Esophagus mucosa (tissue), 1 donor: ENCODE measurements at regions not wholly inside any gene's neighbourhood (a gene's known extent, or its start where the extent isn't known, plus 50 kb on each side); places are given as distances from the start of the nearest gene placed in this dataset.
"Not testable (repeated sequence)": the region's sequence is repeated elsewhere in the genome, so short reads cannot be mapped to it uniquely, and the experiment has no call there.

Experiments used
- ATAC-seq: fragments of 200-7000 bp; cut with Tn5 transposase; one replicate; pipeline ENCODE4 v1.9.1; 2020
- donor health status: DM: yes; HTN: yes; CAD: no.

GRCh38 chr6:20263059-20263458 is 50.8 kb upstream of the MBOAT1 start:
- no peak for ATAC-seq

- ATAC-seq, result peak; percentile 69
Observed at GRCh38 chr6:20265842-20266241, 53.6 kb upstream of the MBOAT1 start.

GRCh38 chr6:20266851-20267608 is 54.8 kb upstream of the MBOAT1 start:
- ATAC-seq, result peak; percentile 96

GRCh38 chr6:20269181-20269580 is 56.9 kb upstream of the MBOAT1 start:
- no peak for ATAC-seq

GRCh38 chr6:20271818-20272217 is 59.5 kb upstream of the MBOAT1 start:
- ATAC-seq, result no peak

GRCh38 chr6:20274137-20274536 is 61.9 kb upstream of the MBOAT1 start:
- ATAC-seq, result no peak

- not testable (repeated sequence) for ATAC-seq
Observed at GRCh38 chr6:20275837-20276236, 63.6 kb upstream of the MBOAT1 start.

- not testable (repeated sequence) for ATAC-seq
Observed at GRCh38 chr6:20277724-20278123, 65.5 kb upstream of the MBOAT1 start.

GRCh38 chr6:20279051-20279450 is 66.8 kb upstream of the MBOAT1 start:
- ATAC-seq, result no peak

- peak; percentile 69 for ATAC-seq
Observed at GRCh38 chr6:20279608-20280287, 67.5 kb upstream of the MBOAT1 start.

- ATAC-seq, result no peak
Observed at GRCh38 chr6:20280288-20280621, 68.0 kb upstream of the MBOAT1 start.

GRCh38 chr6:20284672-20285071 is 72.4 kb upstream of the MBOAT1 start:
- ATAC-seq, result no peak

GRCh38 chr6:20286968-20287565 is 74.8 kb upstream of the MBOAT1 start:
- ATAC-seq, result no peak

GRCh38 chr6:20291764-20292580 is 79.7 kb upstream of the MBOAT1 start:
- peak; percentile 93 for ATAC-seq

- no peak for ATAC-seq
Observed at GRCh38 chr6:20292905-20293304, 80.6 kb upstream of the MBOAT1 start.

- no peak for ATAC-seq
Observed at GRCh38 chr6:20301256-20301655, 89.0 kb upstream of the MBOAT1 start.

- ATAC-seq, result no peak
Observed at GRCh38 chr6:20302168-20302567, 89.9 kb upstream of the MBOAT1 start.

GRCh38 chr6:20302702-20303251 is 90.5 kb upstream of the MBOAT1 start:
- ATAC-seq, result no peak

- no peak for ATAC-seq
Observed at GRCh38 chr6:20306491-20306890, 94.2 kb upstream of the MBOAT1 start.

GRCh38 chr6:20309186-20309585 is 92.5 kb upstream of the E2F3 start:
- no peak for ATAC-seq

GRCh38 chr6:20310185-20310584 is 91.5 kb upstream of the E2F3 start:
- no peak for ATAC-seq

GRCh38 chr6:20312606-20313005 is 89.1 kb upstream of the E2F3 start:
- no peak for ATAC-seq

- ATAC-seq, result no peak
Observed at GRCh38 chr6:20313051-20313450, 88.6 kb upstream of the E2F3 start.
